ENCODE measurements at regions not wholly inside any gene's neighbourhood (a gene's known extent, or its start where the extent isn't known, plus 50 kb on each side); places are given as distances from the start of the nearest gene placed in this dataset.

DNA sequence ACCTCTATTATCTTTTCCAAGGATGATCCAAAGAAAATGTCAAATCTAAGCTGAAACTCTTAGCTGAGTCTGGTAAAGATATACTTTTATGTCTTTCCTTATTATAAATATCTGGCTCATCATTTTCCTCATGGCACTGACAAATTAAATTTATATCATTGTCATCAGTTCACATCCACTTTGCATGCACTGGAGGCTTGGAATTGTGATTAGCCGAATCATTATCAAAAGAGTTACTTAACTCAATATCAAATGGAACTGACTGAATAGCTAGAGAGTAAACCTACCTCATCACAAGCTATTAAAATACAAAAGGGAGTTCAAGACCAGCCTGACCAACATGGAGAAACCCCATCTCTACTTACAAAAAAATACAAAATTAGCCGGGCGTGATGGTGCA is 713.9 kb upstream of the MARCKS start (continued):
- TF ChIP-seq, protein P1, sequence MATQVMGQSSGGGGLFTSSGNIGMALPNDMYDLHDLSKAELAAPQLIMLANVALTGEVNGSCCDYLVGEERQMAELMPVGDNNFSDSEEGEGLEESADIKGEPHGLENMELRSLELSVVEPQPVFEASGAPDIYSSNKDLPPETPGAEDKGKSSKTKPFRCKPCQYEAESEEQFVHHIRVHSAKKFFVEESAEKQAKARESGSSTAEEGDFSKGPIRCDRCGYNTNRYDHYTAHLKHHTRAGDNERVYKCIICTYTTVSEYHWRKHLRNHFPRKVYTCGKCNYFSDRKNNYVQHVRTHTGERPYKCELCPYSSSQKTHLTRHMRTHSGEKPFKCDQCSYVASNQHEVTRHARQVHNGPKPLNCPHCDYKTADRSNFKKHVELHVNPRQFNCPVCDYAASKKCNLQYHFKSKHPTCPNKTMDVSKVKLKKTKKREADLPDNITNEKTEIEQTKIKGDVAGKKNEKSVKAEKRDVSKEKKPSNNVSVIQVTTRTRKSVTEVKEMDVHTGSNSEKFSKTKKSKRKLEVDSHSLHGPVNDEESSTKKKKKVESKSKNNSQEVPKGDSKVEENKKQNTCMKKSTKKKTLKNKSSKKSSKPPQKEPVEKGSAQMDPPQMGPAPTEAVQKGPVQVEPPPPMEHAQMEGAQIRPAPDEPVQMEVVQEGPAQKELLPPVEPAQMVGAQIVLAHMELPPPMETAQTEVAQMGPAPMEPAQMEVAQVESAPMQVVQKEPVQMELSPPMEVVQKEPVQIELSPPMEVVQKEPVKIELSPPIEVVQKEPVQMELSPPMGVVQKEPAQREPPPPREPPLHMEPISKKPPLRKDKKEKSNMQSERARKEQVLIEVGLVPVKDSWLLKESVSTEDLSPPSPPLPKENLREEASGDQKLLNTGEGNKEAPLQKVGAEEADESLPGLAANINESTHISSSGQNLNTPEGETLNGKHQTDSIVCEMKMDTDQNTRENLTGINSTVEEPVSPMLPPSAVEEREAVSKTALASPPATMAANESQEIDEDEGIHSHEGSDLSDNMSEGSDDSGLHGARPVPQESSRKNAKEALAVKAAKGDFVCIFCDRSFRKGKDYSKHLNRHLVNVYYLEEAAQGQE (IDR thresholded peaks at IDR 0.05; ENCODE audit: unreplicated experiment), result no peak
- no peak for TF ChIP-seq ZNF114 (CRISPR knock-in tag; IDR thresholded peaks at IDR 0.05)
- TF ChIP-seq POLR2AphosphoS5 (IDR thresholded peaks at IDR 0.05; ENCODE audit: low read depth), result no peak
- TF ChIP-seq, protein P2, sequence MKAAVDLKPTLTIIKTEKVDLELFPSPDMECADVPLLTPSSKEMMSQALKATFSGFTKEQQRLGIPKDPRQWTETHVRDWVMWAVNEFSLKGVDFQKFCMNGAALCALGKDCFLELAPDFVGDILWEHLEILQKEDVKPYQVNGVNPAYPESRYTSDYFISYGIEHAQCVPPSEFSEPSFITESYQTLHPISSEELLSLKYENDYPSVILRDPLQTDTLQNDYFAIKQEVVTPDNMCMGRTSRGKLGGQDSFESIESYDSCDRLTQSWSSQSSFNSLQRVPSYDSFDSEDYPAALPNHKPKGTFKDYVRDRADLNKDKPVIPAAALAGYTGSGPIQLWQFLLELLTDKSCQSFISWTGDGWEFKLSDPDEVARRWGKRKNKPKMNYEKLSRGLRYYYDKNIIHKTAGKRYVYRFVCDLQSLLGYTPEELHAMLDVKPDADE (IDR thresholded peaks at IDR 0.05), result no peak
- TF ChIP-seq CREB1 (CRISPR knock-in tag; IDR thresholded peaks at IDR 0.05; ENCODE audit: low read depth), result no peak
- no peak for TF ChIP-seq JUNB (IDR thresholded peaks at IDR 0.05; ENCODE audit: unreplicated experiment)

DNA sequence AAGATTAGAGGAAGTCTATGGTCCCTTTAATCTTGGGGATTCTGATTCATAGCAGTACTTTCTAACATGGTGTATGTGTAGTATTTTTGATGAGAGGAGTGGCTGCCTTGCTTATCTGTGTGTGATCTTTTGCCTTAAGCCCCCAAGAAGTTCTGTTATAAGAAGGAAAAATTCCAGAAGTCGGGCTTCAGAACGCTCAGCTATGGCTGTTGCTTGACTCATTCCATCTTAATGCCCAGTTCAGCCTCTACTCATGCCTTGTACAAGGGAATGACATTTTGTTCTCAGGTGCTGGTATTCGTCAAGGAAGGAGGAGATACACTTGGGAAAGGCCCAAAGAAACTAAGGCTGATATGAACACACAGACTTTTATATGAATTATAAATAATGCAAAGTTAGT is 713.0 kb upstream of the MARCKS start:
- no peaks in the 10 kb centered on the region for H3K9me2 ChIP-seq (ENCODE audit: insufficient read depth)
- no peaks in the 10 kb centered on the region for H3K36me3 ChIP-seq (ENCODE audit: insufficient read depth)
- no peak overlapping the region for H3K4me2 ChIP-seq
- Mint-ChIP-seq H3K4me1 (no peaks in the 10 kb centered on the region), H3K9me3 (no peaks in the 10 kb centered on the region), H3K4me3 (no peak overlapping the region), H3K27ac (no peak overlapping the region), H3K36me3 (ENCODE audit: low read depth) (no peaks in the 10 kb centered on the region), H3K27me3 (ENCODE audit: insufficient read depth, low read depth, poor library complexity) (no peaks in the 10 kb centered on the region)
- no peaks in the 10 kb centered on the region for H4K20me1 ChIP-seq (replicated peaks; ENCODE audit: insufficient read depth)
- no peak overlapping the region for H3K27ac ChIP-seq (ENCODE audit: low read depth)
- no peak for DNase-seq (ENCODE audit: low spot score)
- no peak overlapping the region for H2AFZ ChIP-seq
- H3K4me3 ChIP-seq, result no peak overlapping the region
- no peaks in the 10 kb centered on the region for H3K27me3 ChIP-seq (ENCODE audit: insufficient read depth)
- no peaks in the 10 kb centered on the region for H3F3A ChIP-seq (replicated peaks; ENCODE audit: low read depth)
- ATAC-seq, result no peak
- no peaks in the 10 kb centered on the region for H3K4me1 ChIP-seq (ENCODE audit: insufficient read depth)
- no peaks in the 10 kb centered on the region for H3K79me2 ChIP-seq (replicated peaks; ENCODE audit: insufficient read depth)
- no peak for TF ChIP-seq ZNF331 (CRISPR knock-in tag; IDR thresholded peaks at IDR 0.05; ENCODE audit: low read depth)
- TF ChIP-seq ZNF114 (CRISPR knock-in tag; IDR thresholded peaks at IDR 0.05), result no peak
- no peak for TF ChIP-seq POLR2AphosphoS5 (IDR thresholded peaks at IDR 0.05; ENCODE audit: low read depth)
- no peak for TF ChIP-seq EZH2phosphoT487 (IDR thresholded peaks at IDR 0.05; ENCODE audit: unreplicated experiment)
- no peak for TF ChIP-seq EZH2 (IDR thresholded peaks at IDR 0.05; ENCODE audit: low read depth, unreplicated experiment)
- TF ChIP-seq, protein P2 (IDR thresholded peaks at IDR 0.05), result no peak
- TF ChIP-seq, protein P3, sequence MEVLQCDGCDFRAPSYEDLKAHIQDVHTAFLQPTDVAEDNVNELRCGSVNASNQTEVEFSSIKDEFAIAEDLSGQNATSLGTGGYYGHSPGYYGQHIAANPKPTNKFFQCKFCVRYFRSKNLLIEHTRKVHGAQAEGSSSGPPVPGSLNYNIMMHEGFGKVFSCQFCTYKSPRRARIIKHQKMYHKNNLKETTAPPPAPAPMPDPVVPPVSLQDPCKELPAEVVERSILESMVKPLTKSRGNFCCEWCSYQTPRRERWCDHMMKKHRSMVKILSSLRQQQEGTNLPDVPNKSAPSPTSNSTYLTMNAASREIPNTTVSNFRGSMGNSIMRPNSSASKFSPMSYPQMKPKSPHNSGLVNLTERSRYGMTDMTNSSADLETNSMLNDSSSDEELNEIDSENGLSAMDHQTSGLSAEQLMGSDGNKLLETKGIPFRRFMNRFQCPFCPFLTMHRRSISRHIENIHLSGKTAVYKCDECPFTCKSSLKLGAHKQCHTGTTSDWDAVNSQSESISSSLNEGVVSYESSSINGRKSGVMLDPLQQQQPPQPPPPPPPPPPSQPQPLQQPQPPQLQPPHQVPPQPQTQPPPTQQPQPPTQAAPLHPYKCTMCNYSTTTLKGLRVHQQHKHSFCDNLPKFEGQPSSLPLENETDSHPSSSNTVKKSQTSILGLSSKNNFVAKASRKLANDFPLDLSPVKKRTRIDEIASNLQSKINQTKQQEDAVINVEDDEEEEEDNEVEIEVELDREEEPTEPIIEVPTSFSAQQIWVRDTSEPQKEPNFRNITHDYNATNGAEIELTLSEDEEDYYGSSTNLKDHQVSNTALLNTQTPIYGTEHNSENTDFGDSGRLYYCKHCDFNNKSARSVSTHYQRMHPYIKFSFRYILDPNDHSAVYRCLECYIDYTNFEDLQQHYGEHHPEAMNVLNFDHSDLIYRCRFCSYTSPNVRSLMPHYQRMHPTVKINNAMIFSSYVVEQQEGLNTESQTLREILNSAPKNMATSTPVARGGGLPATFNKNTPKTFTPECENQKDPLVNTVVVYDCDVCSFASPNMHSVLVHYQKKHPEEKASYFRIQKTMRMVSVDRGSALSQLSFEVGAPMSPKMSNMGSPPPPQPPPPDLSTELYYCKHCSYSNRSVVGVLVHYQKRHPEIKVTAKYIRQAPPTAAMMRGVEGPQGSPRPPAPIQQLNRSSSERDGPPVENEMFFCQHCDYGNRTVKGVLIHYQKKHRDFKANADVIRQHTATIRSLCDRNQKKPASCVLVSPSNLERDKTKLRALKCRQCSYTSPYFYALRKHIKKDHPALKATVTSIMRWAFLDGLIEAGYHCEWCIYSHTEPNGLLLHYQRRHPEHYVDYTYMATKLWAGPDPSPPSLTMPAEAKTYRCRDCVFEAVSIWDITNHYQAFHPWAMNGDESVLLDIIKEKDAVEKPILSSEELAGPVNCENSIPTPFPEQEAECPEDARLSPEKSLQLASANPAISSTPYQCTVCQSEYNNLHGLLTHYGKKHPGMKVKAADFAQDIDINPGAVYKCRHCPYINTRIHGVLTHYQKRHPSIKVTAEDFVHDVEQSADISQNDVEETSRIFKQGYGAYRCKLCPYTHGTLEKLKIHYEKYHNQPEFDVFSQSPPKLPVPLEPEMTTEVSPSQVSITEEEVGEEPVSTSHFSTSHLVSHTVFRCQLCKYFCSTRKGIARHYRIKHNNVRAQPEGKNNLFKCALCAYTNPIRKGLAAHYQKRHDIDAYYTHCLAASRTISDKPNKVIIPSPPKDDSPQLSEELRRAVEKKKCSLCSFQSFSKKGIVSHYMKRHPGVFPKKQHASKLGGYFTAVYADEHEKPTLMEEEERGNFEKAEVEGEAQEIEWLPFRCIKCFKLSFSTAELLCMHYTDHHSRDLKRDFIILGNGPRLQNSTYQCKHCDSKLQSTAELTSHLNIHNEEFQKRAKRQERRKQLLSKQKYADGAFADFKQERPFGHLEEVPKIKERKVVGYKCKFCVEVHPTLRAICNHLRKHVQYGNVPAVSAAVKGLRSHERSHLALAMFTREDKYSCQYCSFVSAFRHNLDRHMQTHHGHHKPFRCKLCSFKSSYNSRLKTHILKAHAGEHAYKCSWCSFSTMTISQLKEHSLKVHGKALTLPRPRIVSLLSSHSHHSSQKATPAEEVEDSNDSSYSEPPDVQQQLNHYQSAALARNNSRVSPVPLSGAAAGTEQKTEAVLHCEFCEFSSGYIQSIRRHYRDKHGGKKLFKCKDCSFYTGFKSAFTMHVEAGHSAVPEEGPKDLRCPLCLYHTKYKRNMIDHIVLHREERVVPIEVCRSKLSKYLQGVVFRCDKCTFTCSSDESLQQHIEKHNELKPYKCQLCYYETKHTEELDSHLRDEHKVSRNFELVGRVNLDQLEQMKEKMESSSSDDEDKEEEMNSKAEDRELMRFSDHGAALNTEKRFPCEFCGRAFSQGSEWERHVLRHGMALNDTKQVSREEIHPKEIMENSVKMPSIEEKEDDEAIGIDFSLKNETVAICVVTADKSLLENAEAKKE (CRISPR knock-in tag; IDR thresholded peaks at IDR 0.05), result no peak
